ENCODE measurements at regions not wholly inside any gene's neighbourhood (a gene's known extent, or its start where the extent isn't known, plus 50 kb on each side); places are given as distances from the start of the nearest gene placed in this dataset.

DNA sequence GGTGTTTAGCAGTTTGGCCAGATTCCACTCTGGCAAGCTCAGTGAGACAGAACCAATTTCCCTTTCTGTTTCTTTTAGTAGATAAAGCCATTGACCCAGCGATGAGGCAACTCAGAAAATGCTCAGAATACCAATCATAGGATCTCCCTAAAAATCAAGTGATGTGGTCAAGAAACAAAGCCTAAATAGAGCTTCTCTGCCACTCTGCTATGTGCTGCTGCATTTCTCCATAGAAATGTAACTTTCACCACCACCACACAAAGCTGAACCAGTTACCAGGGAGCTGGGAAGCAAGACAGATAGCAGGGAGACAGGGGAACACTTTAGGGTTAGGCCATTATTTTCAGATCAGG is 109.8 kb downstream of the RPL22L1 start:
- Histone ChIP-seq H3K79me2 (ENCODE audit: control insufficient read depth, insufficient read depth, low read length) (no peaks in the 10 kb centered on the region), H3K9me1 (replicated peaks; ENCODE audit: control insufficient read depth, extremely low read depth, insufficient read depth, low read length) (no peaks in the 10 kb centered on the region), H3K4me1 (ENCODE audit: control insufficient read depth, extremely low read depth, insufficient read depth, low read length) (peaks cover 20% of the 10 kb centered on the region), H2AFZ (ENCODE audit: low read depth, low read length) (peak overlapping the region; percentile 32), H3K36me3 (ENCODE audit: control insufficient read depth in 2 of 2, extremely low read depth in 1 of 2, insufficient read depth in 2 of 2, low read length in 2 of 2) (no peaks in the 10 kb centered on the region), H3K4me2 (ENCODE audit: insufficient read depth, low read length) (no peak overlapping the region), H3K27ac (ENCODE audit: insufficient read depth, low read depth, low read length) (no peak overlapping the region), H4K20me1 (replicated peaks; ENCODE audit: control insufficient read depth, extremely low read depth, insufficient read depth, low read length) (no peaks in the 10 kb centered on the region), H3K27me3 (ENCODE audit: control insufficient read depth in 2 of 2, insufficient read depth in 2 of 2, low read length in 2 of 2) (no peaks in the 10 kb centered on the region), H3K9me3 (replicated peaks; ENCODE audit: control insufficient read depth, insufficient read depth, low read length) (no peaks in the 10 kb centered on the region), H3K9ac (replicated peaks; ENCODE audit: extremely low read depth, insufficient read depth, low read length) (no peak overlapping the region), H3K4me3 (replicated peaks in 1 of 3; ENCODE audit: insufficient read depth in 1 of 3, low read depth in 1 of 3, low read length in 3 of 3) (no peak overlapping the region)
- CTCF ChIA-PET: interaction anchor here (0.9 to 3.0 kb wide), 7 partner anchors 8 to 346 kb away, joined by 5 to 37 read pairs (median 6); no protein-coding TSS in a partner anchor
- DNase-seq (ENCODE audit: low read depth, low spot score) (no peak), FAIRE-seq (no peak)
- POLR2A ChIA-PET: interaction anchor here (1.6 kb wide), 1 partner anchor 42 kb away, joined by 4 read pairs; no protein-coding TSS in a partner anchor
- no TSS peak for BruUV-seq (replicated peaks)
- dilution Hi-C loops (cut with MboI; ENCODE audit: extremely low pct_ligation_motif_present, low sequenced_read_pairs): no loop called here
- TF ChIP-seq JUN (IDR thresholded peaks at IDR 0.05; ENCODE audit: borderline replicate concordance, insufficient read depth, insufficient read length, low read depth) (no peak), GATA2 (IDR thresholded peaks at IDR 0.05; ENCODE audit: insufficient read depth, insufficient read length, low read depth, low read length) (no peak), POLR2A (IDR thresholded peaks at IDR 0.05; ENCODE audit: low read depth, low read length) (no peak), EZH2 (IDR thresholded peaks at IDR 0.05; ENCODE audit: borderline replicate concordance, low read depth, low read length, severe bottlenecking) (no peak), FOS (IDR thresholded peaks at IDR 0.05; ENCODE audit: borderline replicate concordance, insufficient read depth, low read length) (no peak), MAX (IDR thresholded peaks at IDR 0.05; ENCODE audit: insufficient read depth, insufficient read length) (no peak)
- TF ChIP-seq, protein P1, sequence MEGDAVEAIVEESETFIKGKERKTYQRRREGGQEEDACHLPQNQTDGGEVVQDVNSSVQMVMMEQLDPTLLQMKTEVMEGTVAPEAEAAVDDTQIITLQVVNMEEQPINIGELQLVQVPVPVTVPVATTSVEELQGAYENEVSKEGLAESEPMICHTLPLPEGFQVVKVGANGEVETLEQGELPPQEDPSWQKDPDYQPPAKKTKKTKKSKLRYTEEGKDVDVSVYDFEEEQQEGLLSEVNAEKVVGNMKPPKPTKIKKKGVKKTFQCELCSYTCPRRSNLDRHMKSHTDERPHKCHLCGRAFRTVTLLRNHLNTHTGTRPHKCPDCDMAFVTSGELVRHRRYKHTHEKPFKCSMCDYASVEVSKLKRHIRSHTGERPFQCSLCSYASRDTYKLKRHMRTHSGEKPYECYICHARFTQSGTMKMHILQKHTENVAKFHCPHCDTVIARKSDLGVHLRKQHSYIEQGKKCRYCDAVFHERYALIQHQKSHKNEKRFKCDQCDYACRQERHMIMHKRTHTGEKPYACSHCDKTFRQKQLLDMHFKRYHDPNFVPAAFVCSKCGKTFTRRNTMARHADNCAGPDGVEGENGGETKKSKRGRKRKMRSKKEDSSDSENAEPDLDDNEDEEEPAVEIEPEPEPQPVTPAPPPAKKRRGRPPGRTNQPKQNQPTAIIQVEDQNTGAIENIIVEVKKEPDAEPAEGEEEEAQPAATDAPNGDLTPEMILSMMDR (IDR thresholded peaks at IDR 0.05; ENCODE audit: extremely low read depth in 1 of 2, insufficient read depth in 1 of 2, low read depth in 1 of 2, low read length in 2 of 2): no peak
- intact Hi-C loops (cut with micrococcal nuclease): no loop called here
